PC-9 (cell line): ENCODE measurements at regions not wholly inside any gene's neighbourhood (a gene's known extent, or its start where the extent isn't known, plus 50 kb on each side); places are given as distances from the start of the nearest gene placed in this dataset.
A peak's percentile ranks its signal among the peaks of the same experiment; 100 is the strongest.
"Not testable (repeated sequence)": the region's sequence is repeated elsewhere in the genome, so short reads cannot be mapped to it uniquely, and the experiment has no call there.

Experiments used
- BruUV-seq: library from RNA; stranded (reverse); fragments of 400-500 nt; replicated peaks from 2 replicates; lab custom pipeline; 2021; lab: Mats Ljungman, UMichigan
- CTCF ChIA-PET: fragments of 300-600 bp; sonication (Branson Sonifier 250); formaldehyde crosslinking; loops from one replicate; lab custom pipeline; 2022; ENCODE audit warnings: antibody characterized with exemption; lab: Charles Lee
- POLR2A ChIA-PET: fragments of 300-600 bp; sonication (Branson Sonifier 250); formaldehyde crosslinking; loops from one replicate; lab custom pipeline; 2022; ENCODE audit warnings: antibody characterized with exemption; ENCODE audit not compliant: unreplicated experiment; lab: Charles Lee
- DNase-seq, 2 experiments: peaks; one replicate each; pipeline versions ENCODE4 v3.0.0 to v3.0.0-alpha.2; 2015 to 2022; ENCODE audit warnings: mixed read lengths in 1 of 2
- H2AFZ ChIP-seq: fragments of 200-600 bp; sonication (generic); 2 replicates; pipeline ENCODE4 v1.8.1; 2017; ENCODE audit warnings: antibody characterized with exemption
- H3F3A ChIP-seq: fragments of 200-600 bp; sonication (generic); 2 replicates; pipeline ENCODE4 v1.8.1; 2017; ENCODE audit warnings: antibody characterized with exemption, mild to moderate bottlenecking, low read depth; ENCODE audit not compliant: insufficient read depth
- H3K27ac ChIP-seq: fragments of 200-600 bp; sonication (generic); 2 replicates; pipeline ENCODE4 v1.6.1; 2016; ENCODE audit warnings: mixed run types
- H3K27me3 ChIP-seq: fragments of 200-600 bp; sonication (generic); 2 replicates; pipeline ENCODE4 v1.6.1; 2016; ENCODE audit warnings: low read depth, mixed run types; ENCODE audit not compliant: insufficient read depth
- H3K36me3 ChIP-seq: fragments of 200-600 bp; sonication (generic); 2 replicates; pipeline ENCODE4 v1.6.1; 2016; ENCODE audit warnings: low read depth, mixed run types
- H3K4me1 ChIP-seq: fragments of 200-600 bp; sonication (generic); replicated peaks from 2 replicates; pipeline ENCODE4 v1.6.1; 2016; ENCODE audit warnings: mixed run types; ENCODE audit not compliant: insufficient read depth
- H3K4me2 ChIP-seq: fragments of 200-600 bp; sonication (generic); 2 replicates; pipeline ENCODE4 v1.6.1; 2017; ENCODE audit warnings: mixed run types
- H3K4me3 ChIP-seq: fragments of 200-600 bp; sonication (generic); 2 replicates; pipeline ENCODE4 v1.6.1; 2016; ENCODE audit warnings: mixed run types
- H3K79me2 ChIP-seq: fragments of 200-600 bp; sonication (generic); 2 replicates; pipeline ENCODE4 v1.6.1; 2017; ENCODE audit warnings: low read depth, mixed run types
- H3K9me2 ChIP-seq: fragments of 200-600 bp; sonication (generic); 2 replicates; pipeline ENCODE4 v1.8.1; 2017; ENCODE audit warnings: mild to moderate bottlenecking; ENCODE audit not compliant: insufficient read depth
- H3K9me3 ChIP-seq: fragments of 200-600 bp; sonication (generic); 2 replicates; pipeline ENCODE4 v1.8.1; 2016; ENCODE audit warnings: low read depth; ENCODE audit not compliant: insufficient read depth
- H4K20me1 ChIP-seq: fragments of 200-600 bp; sonication (generic); 2 replicates; pipeline ENCODE4 v1.8.1; 2017; ENCODE audit not compliant: insufficient read depth
- EZH2 ChIP-seq: fragments of 200-600 bp; sonication (generic); IDR thresholded peaks from 2 replicates; pipeline ENCODE4 v1.8.0; 2017; ENCODE audit warnings: antibody characterized with exemption, low read depth
- intact Hi-C: fragments of 100-400 bp; cut with micrococcal nuclease; formaldehyde crosslinking; loops from one replicate; pipeline ENCODE4 v1.10.0; 2022; ENCODE audit not compliant: unreplicated experiment
- TF ChIP-seq, protein P1 (sequence below): fragments of 200-600 bp; sonication (generic); conservative IDR thresholded peaks from 2 replicates; pipeline ENCODE4 v1.6.1; 2017; ENCODE audit warnings: mixed run types, antibody characterized with exemption, mild to moderate bottlenecking, moderate library complexity

- H3K4me2 ChIP-seq, H4K20me1 ChIP-seq, BruUV-seq, H3K4me1 ChIP-seq, H3K4me3 ChIP-seq, H3K36me3 ChIP-seq, H3K79me2 ChIP-seq, POLR2A ChIA-PET, H3F3A ChIP-seq, H2AFZ ChIP-seq, H3K9me2 ChIP-seq, H3K9me3 ChIP-seq, H3K27ac ChIP-seq: not testable (repeated sequence)
- peaks cover 20% of the 10 kb centered on the region for H3K27me3 ChIP-seq
- CTCF ChIA-PET = interaction anchor here (1.0 kb wide), 1 partner anchor 13 kb away, joined by 3 read pairs; no protein-coding TSS in a partner anchor
- intact Hi-C loops = loop anchor here (10.0 kb wide), 1 partner anchor 107 kb away; no protein-coding TSS in a partner anchor
- peak in 1 of 2 experiments; percentile 15 for DNase-seq
These were observed 58.6 kb upstream of the TARP start for GRCh38 chr7:38331853-38332595.

GRCh38 chr7:38330861-38331621 is 57.6 kb upstream of the TARP start:
- no peak overlapping the region for H3K27ac ChIP-seq
- no peak overlapping the region for H3K4me3 ChIP-seq
- no peaks in the 10 kb centered on the region for H3K79me2 ChIP-seq
- no peak overlapping the region for H3K4me2 ChIP-seq
- TF ChIP-seq, protein P1, sequence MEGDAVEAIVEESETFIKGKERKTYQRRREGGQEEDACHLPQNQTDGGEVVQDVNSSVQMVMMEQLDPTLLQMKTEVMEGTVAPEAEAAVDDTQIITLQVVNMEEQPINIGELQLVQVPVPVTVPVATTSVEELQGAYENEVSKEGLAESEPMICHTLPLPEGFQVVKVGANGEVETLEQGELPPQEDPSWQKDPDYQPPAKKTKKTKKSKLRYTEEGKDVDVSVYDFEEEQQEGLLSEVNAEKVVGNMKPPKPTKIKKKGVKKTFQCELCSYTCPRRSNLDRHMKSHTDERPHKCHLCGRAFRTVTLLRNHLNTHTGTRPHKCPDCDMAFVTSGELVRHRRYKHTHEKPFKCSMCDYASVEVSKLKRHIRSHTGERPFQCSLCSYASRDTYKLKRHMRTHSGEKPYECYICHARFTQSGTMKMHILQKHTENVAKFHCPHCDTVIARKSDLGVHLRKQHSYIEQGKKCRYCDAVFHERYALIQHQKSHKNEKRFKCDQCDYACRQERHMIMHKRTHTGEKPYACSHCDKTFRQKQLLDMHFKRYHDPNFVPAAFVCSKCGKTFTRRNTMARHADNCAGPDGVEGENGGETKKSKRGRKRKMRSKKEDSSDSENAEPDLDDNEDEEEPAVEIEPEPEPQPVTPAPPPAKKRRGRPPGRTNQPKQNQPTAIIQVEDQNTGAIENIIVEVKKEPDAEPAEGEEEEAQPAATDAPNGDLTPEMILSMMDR = no peak
- TF ChIP-seq EZH2 = no peak
- intact Hi-C loops = loop anchor here (10.0 kb wide), 1 partner anchor 106 kb away; no protein-coding TSS in a partner anchor
- no peaks in the 10 kb centered on the region for H3K36me3 ChIP-seq
- H3K9me2 ChIP-seq = no peaks in the 10 kb centered on the region
- H3F3A ChIP-seq = no peaks in the 10 kb centered on the region
- no peaks in the 10 kb centered on the region for H3K9me3 ChIP-seq
- H3K27me3 ChIP-seq = peaks cover 30% of the 10 kb centered on the region
- no peak overlapping the region for H2AFZ ChIP-seq
- H3K4me1 ChIP-seq = no peaks in the 10 kb centered on the region
- ChIA-PET POLR2A (no interaction called here), CTCF (interaction anchor here (0.6 to 1.0 kb wide), 2 partner anchors 14 to 987 kb away, joined by 3 read pairs; no protein-coding TSS in a partner anchor)
- H4K20me1 ChIP-seq = no peaks in the 10 kb centered on the region
- no peak for DNase-seq
- no TSS peak for BruUV-seq

DNA sequence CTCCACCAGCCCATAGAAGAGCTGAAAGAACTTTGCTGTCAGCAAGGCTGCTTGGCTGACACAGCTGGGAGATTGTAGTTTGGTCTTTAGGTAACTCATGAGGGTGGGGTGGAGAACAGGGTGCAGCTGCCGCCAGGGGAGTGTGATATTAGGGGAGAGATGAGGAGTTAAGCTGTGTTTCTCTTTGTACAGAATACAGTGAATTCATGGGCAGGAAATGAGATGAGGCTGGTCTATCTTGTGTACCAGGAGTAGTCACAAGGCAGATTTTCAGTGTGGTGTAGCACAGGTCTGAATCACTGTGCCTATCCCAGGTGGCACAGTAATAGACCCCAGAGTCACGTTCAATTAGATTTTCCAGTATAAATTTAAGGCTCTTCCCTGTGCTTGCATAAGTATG is 56.6 kb upstream of the TARP start:
- H3K36me3 ChIP-seq = no peaks in the 10 kb centered on the region
- BruUV-seq = no TSS peak
- no peaks in the 10 kb centered on the region for H3F3A ChIP-seq
- TF ChIP-seq, protein P1 = no peak
- no peak for TF ChIP-seq EZH2
- H3K4me3 ChIP-seq = no peak overlapping the region
- no peaks in the 10 kb centered on the region for H3K9me3 ChIP-seq
- no peak overlapping the region for H3K4me2 ChIP-seq
- CTCF ChIA-PET = no interaction called here
- H4K20me1 ChIP-seq = no peaks in the 10 kb centered on the region
- no peaks in the 10 kb centered on the region for H3K9me2 ChIP-seq
- H3K79me2 ChIP-seq = no peaks in the 10 kb centered on the region
- H2AFZ ChIP-seq = no peak overlapping the region
- H3K27ac ChIP-seq = no peak overlapping the region
- intact Hi-C loops = loop anchor here (10.0 kb wide), 1 partner anchor 105 kb away; no protein-coding TSS in a partner anchor
- H3K4me1 ChIP-seq = no peaks in the 10 kb centered on the region
- POLR2A ChIA-PET = no interaction called here
- peaks cover 40% of the 10 kb centered on the region for H3K27me3 ChIP-seq
- peak in 1 of 2 experiments; percentile 12 for DNase-seq
